NCI-H446 treated with DMSO at 0.1 percent for 48 hours (cell line): ENCODE measurements at regions not wholly inside any gene's neighbourhood (a gene's known extent, or its start where the extent isn't known, plus 50 kb on each side); places are given as distances from the start of the nearest gene placed in this dataset.
A peak's percentile ranks its signal among the peaks of the same experiment; 100 is the strongest.
"Not testable (repeated sequence)": the region's sequence is repeated elsewhere in the genome, so short reads cannot be mapped to it uniquely, and the experiment has no call there.

Source experiments
- DNase-seq: peaks from one replicate; lab custom pipeline; 2025; lab: John Stamatoyannopoulos, UW

- DNase-seq: no peak
These were observed 365.5 kb downstream of the CXXC4 start for GRCh38 chr4:104129243-104129642.

GRCh38 chr4:104128850-104129213, 365.9 kb downstream of the CXXC4 start:
- no peak for DNase-seq

DNA sequence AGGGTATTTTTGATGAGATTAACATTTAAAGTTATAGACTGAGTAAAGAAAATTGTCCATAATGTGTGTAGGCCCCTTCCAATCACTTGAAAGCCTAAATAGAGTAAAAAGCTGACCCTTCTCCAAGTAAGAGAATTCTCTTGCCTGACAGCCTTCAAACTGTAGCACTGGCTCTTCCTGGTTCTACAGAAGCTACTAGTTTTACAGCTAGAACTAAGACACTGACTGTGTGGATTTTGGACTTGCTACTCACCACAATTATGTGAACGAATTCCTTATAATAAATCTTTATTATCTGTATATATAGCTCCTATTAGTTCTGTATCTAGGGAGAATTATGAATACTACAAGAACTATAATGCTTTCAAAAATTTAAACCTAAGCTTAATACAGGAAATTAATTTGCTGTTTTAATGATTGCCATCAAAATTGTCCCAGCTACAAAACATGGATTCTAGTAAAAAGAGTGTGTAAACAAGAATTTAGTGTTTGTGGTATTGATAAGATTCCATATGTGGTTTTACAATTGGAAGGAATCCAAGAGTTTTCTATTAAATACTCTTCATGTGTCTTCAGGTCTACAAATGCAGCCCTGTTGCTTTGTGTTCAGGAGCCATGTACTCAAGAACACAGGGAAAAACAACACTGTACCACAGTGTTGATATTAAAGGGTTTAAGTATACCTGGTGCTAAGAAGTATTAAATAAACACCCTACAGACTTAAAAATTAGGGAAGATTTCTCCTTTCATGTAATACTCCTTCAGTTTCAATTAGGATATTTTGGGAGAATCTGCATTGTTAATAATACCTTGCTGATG, 366.5 kb downstream of the CXXC4 start:
- DNase-seq: no peak

DNA sequence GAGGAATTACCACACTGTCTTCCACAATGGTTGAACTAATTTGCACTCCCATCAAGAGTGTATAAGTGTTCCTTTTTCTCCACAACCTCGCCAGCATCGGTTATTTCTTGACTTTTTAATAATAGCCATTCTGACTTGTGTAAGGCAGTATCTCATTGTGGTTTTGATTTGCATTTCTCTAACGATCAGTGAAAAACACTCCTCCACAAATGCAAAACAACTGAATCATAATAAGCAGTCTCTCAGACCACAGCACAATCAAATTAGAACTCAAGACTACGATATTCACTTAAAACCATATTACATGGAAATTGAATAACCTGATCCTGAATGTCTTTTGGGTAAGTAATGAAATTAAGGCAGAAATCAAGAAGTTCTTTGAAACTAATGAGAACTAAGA, 371.7 kb downstream of the CXXC4 start:
- DNase-seq: no peak

DNA sequence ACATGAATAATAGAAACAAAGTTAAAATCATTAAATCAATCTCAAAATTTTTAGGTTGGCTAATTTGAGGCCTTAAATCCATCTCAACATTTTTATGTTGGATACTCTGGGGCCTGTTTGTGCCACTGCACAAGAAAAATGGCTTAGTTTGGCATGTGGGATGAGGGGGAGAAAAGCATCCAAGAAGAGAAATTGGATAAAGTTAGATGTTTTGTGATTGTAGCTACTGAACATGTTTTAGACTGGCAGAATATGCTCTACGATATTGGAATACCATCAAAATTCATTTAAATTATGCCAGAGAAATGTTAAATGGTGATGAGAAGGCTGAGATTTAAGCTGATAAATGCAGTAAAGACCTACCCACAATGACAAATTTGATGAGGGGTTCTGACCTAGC, 376.9 kb downstream of the CXXC4 start:
- no peak for DNase-seq

DNA sequence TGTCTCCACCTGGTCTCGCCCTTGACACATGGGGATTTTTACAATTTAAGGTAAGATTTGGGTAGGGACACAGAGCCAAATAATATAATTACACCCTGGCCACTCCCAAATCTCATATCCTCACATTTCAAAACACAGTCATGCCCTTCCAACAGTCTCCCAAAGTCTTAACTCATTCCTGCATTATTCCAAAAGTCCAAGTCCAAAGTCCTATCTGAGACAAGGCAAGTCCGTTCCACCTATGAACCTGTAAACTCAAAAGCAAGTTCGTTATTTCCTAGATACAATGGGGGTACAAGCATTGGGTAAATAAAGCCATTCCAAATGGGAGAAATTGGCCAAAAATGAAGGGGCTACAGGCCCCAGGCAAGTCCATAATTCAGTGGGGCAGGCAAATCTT, 380.8 kb downstream of the CXXC4 start:
- no peak for DNase-seq

DNA sequence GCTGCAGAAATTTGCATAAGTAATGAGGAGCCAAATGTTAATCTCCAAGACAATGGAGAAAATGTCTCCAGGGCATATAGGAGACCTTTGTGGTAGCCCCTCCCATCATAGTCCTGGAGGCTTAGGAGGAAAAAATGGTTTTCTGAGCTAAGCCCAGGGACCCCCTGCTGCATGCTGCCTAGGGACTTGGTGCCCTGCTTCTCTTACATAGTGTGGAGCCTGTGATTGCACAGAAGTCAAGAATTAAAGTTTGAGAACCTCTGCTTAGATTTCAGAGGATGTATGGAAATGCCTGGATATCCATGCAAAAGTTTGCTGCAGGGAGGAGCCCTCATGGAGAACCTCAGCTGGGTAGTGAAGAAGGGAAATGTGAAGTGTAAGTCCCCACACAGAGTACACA, 379.4 kb upstream of the TACR3 start:
- DNase-seq: no peak

- no peak for DNase-seq
These were observed 373.5 kb upstream of the TACR3 start for GRCh38 chr4:104093247-104093646.

- no peak for DNase-seq
These were observed 353.4 kb upstream of the TACR3 start for GRCh38 chr4:104073229-104073628.

DNA sequence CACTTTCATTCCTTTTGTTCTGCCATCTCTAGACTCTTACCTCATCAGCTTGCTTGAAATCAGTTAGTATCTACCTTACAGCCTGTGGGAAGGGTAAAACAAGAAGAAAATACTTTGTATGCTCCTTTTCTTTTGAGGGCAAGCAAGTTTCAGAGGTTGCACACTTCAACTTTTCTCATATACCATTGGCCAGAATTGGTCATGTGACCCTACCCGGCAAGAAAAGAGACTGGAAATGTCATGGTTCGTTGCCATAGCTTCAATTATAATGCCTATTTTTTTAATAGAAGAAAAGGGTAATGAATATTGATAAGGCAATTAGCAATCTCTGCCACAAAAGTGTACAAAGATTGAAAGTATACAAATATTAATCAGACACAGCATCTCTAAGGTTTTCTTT, 346.7 kb upstream of the TACR3 start:
- DNase-seq: no peak

- peak; percentile 51 for DNase-seq
These were observed 345.1 kb upstream of the TACR3 start for GRCh38 chr4:104064646-104065577.

DNA sequence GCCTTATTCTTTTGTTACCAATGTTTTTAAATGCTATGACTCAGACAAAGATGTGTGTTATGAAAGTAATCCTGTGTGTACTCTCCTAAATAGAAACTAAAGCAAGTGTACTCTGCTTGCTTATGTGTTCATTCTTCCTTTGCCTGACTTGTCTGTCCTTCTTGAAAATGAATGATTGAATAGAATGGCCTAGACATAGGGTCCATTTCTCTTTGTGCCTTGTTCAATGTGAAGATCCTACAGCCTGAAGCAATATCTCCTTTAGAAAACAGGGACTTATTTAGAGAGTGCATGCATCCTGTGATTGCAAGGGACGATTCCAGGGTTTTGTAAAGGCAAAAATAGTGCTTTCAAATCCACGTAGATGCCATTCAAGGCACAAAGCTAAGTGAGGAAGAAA, 343.6 kb upstream of the TACR3 start:
- DNase-seq: no peak

- DNase-seq: no peak
These were observed 324.6 kb upstream of the TACR3 start for GRCh38 chr4:104044369-104044768.

GRCh38 chr4:104032896-104033295, 313.1 kb upstream of the TACR3 start:
- DNase-seq: no peak

GRCh38 chr4:104025251-104025650, 305.5 kb upstream of the TACR3 start:
- peak; percentile 80 for DNase-seq

- no peak for DNase-seq
These were observed 303.0 kb upstream of the TACR3 start for GRCh38 chr4:104022831-104023230.

- no peak for DNase-seq
These were observed 302.4 kb upstream of the TACR3 start for GRCh38 chr4:104022226-104022625.

DNA sequence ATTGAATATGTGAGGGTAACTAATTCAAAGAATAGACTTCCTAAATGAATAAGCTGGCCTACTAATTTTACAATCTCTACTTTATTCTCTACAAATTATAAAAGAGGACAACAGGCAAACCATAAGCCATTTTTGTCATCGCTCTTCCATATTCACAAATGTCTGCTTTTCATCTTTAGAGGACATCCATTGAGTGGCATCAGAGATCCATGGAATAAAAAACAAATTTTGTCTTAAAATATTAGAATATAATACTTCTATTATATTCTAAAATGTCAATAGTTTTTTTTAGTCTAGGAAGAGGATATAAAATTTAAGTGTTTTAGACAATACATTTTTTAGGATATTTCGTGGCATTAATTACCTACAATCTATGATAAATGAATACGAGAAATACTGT, 300.9 kb upstream of the TACR3 start:
- no peak for DNase-seq

- no peak for DNase-seq
These were observed 297.4 kb upstream of the TACR3 start for GRCh38 chr4:104017213-104017612.

DNA sequence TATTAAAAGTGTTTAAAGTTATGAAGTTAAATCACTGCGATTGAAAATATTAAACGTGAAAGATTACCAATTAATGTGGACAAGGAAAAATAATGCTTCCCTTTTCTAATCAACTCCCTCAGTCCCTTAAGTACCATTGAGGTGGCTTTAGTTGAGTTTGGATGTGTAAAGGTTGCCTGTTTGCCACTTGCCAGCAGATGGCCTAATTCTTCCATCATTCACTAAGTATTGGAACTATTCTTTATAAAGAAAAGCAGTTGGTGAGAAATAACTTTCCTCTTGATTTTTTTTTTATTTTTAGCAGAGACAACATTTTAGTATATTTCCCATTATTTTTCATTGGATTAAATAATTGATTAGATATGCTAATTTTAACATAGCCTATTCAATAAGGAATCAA, 295.9 kb upstream of the TACR3 start:
- peak; percentile 25 for DNase-seq

GRCh38 chr4:104010722-104011121, 290.9 kb upstream of the TACR3 start:
- no peak for DNase-seq

DNA sequence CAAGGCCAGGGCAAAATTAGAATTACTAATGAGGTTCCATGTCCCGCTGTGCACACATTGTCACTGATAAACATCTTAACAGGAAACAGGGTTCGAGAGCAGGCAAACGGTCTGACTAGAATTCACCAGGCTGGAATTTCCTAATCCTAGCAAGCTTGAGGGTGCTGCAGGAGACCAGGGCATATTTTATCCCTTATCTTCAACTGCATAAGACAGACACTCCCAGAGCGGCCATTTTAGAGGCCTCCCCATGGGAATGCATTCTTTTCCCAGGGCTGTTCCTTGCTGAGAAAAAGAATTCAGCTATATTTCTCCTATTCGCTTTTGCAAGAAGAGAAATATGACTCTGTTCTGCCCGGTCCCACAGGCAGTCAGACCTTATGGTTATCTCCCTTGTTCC, 282.5 kb upstream of the TACR3 start:
- DNase-seq: not testable (repeated sequence)

DNA sequence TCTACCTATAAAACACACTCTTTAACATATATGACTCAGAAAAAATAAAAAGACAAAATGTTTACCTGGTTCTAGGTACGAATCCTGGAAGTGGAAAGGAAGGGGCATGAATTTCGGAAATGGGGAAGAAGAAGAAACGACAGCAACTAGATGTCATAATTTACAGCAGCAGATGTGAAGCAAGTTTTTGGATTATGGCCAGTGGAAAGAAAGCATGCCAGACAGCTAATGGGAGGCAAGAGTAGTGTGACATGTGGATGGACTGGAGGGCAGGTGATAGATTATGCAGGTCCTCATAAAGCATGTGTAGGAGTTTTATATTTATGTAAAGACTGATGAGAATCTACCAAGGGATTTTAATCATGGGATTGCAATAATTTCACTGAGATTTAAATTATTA, 279.0 kb upstream of the TACR3 start:
- peak; percentile 70 for DNase-seq
